RWPE1 (cell line): ENCODE measurements at regions not wholly inside any gene's neighbourhood (a gene's known extent, or its start where the extent isn't known, plus 50 kb on each side); places are given as distances from the start of the nearest gene placed in this dataset.
"Not testable (repeated sequence)": the region's sequence is repeated elsewhere in the genome, so short reads cannot be mapped to it uniquely, and the experiment has no call there.

Experiments
- CTCF ChIA-PET: fragments of 350-600 bp; sonication (Branson Sonifier 250); formaldehyde crosslinking; extraction: SDS; loops from one replicate; lab custom pipeline; 2021; lab: Yijun Ruan, JAX
- POLR2A ChIA-PET: fragments of 400-600 bp; formaldehyde crosslinking; extraction: SDS; loops from one replicate; lab custom pipeline; 2020; ENCODE audit warnings: antibody characterized with exemption; ENCODE audit not compliant: low non-redundant PET; lab: Yijun Ruan, JAX
- DNase-seq: peaks from one replicate; pipeline ENCODE4 v3.0.0; 2012; ENCODE audit warnings: low spot score
- H3K27ac ChIP-seq: fragments of 450-650 bp; 2 replicates; pipeline ENCODE4 v1.5.1; 2017
- CTCF ChIP-seq: fragments of 450-650 bp; conservative IDR thresholded peaks from 2 replicates; pipeline ENCODE4 v1.5.1; 2017; ENCODE audit warnings: low read depth, mild to moderate bottlenecking

DNA sequence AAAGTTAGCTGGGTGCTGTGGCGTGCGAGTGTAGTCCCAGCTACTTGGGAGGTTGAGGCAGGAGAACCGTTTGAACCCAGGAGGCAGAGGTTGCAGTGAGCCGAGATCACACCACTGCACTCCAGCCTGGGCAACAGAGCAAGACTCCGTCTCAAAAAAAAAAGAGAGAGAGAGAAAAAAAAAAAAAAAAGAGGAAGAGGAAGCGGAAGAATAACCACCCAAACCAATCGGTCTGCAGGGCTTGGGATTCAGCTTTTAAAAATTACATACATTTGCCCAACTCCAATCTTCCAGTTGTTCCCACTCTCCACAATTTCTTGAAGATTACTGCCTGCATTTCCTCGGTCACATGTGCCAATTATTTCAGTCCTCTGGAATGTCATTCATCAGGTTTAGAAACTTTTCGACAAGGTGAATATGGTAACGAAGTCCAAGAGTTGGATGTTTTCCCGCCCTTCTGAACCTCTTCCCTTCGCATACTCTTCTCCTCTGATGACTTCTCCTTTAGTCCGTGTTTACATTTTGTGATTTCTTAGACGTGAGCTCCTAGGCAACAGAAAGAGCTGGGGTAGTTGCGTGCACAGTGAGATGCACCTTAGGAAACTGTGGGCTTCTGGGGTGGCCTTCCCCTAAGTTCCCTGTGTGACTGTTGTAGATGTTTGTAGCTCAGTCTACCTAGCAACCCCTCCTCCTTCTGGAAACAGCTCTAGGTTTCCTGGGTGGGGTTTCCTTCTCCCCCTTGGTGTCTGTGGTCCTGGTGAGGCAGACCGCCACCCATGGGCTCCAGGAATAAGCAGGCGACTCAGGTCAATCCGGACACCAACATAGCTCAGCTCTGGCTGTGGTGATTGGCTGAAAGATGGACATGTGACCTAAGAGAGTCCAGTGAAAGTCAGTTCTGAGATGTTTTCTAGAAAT, 63.0 kb upstream of the NCOA3 start:
- POLR2A ChIA-PET: interaction anchor here (0.7 to 1.3 kb wide), 3 partner anchors 14 to 23 kb away, joined by 3 to 5 read pairs (median 4); no protein-coding TSS in a partner anchor
- no peak for TF ChIP-seq CTCF
- DNase-seq: peak; percentile 66
- CTCF ChIA-PET: interaction anchor here (0.5 to 2.2 kb wide), 5 partner anchors 55 to 338 kb away, joined by 4 to 8 read pairs (median 7); no protein-coding TSS in a partner anchor
- no peak overlapping the region for H3K27ac ChIP-seq

DNA sequence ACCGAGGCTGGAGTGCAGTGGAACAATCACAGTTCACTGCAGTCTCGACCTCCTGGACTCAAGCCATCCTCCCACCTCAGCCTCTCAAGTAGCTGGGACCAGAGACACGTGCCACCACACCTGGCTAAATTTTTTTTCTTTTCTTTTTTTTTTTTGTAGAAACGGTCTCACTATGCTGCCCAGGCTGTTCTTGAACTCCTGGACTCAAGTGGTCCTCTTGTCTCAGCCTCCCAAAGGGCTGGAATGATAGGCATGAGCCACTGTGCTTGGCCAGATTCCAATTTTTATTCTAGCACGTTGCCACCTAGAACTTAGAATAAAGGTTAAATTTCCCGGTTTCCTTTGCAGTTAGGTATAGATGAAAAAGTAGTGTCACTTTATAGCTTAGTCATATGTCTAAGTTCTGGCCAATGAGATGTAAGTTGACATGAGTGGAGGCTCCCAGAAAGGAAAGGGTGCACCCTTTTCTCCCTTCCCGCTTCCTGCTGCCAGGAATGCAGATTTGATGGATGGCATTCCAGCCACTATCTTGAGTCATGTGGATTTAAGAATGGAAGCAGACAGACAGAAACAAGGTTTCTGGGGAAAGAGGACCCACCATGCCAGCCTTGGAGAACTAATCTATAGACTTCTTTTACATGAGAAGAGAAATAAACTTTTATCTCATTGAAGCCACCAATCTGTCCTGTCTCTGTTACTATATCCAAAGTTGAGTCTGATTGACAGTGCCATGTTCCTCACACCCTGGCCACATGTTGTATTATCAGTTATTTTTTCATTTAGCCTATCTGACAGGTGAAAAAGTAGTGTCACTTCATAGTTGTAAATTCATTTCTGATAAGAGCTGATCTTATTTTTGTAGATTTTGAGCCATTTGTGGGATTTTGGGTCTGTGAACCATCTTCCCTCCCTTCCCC, 60.6 kb upstream of the NCOA3 start:
- DNase-seq: peak; percentile 84
- peak overlapping the region; percentile 10; the same call in 1 of the 2 replicates for H3K27ac ChIP-seq
- CTCF ChIA-PET: interaction anchor here (0.6 to 1.0 kb wide), 2 partner anchors 52 to 175 kb away, joined by 3 to 4 read pairs; no protein-coding TSS in a partner anchor
- TF ChIP-seq CTCF: no peak
- POLR2A ChIA-PET: no interaction called here

- no peak overlapping the region for H3K27ac ChIP-seq
- TF ChIP-seq CTCF: no peak
- ChIA-PET POLR2A (no interaction called here), CTCF (interaction anchor here (1.0 kb wide), 1 partner anchor 52 kb away, joined by 3 read pairs; no protein-coding TSS in a partner anchor)
- DNase-seq: no peak
Observed at GRCh38 chr20:47441774-47442150, 59.9 kb upstream of the NCOA3 start.

DNA sequence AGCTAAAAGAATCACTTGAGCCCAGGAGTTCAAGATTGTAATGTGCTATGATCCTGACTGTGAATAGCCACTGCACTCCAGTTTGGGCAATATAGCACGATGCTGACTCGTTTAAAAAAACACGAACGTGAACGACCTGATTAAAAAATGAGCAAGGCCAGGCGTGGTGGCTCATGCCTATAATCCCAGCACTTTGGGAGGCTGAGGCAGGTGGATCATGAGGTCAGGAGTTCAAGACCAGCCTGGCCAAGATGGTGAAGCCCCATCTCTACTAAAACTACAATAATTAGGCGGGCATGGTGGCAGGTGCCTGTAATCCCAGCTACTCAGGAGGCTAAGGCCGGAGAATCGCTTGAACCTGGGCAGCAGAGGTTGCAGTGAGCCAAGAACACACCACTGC, 58.6 kb upstream of the NCOA3 start:
- CTCF ChIA-PET: interaction anchor here (1.2 kb wide), 1 partner anchor 59 kb away, joined by 3 read pairs; no protein-coding TSS in a partner anchor
- H3K27ac ChIP-seq, DNase-seq: not testable (repeated sequence)
- POLR2A ChIA-PET: interaction anchor here (0.6 kb wide), 1 partner anchor 63 kb away, joined by 4 read pairs; no protein-coding TSS in a partner anchor

DNA sequence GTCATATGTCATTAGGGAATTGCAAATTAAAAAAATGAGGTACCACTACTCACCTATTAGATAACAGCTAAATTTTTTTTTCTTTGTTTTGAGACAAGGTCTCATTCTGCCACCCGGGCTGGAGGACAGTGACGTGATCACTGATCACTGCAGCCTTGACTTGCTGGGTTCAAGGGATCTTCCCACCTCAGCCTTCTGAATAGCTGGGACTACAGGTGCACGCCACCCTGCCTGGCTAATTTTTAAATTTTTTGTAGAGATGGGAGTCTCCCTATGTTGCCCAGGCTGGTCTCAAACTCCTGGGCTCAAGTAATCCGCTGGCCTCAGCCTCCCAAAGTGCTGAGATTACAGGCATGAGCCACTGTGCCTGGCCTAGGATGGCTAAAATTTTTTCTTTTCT, 57.1 kb upstream of the NCOA3 start:
- no peak for TF ChIP-seq CTCF
- POLR2A ChIA-PET: interaction anchor here (0.6 kb wide), 1 partner anchor 12 kb away, joined by 7 read pairs; no protein-coding TSS in a partner anchor
- H3K27ac ChIP-seq: no peak overlapping the region
- CTCF ChIA-PET: interaction anchor here (0.6 to 1.5 kb wide), 4 partner anchors 11 to 701 kb away, joined by 3 to 7 read pairs (median 4); no protein-coding TSS in a partner anchor
- DNase-seq: no peak

DNA sequence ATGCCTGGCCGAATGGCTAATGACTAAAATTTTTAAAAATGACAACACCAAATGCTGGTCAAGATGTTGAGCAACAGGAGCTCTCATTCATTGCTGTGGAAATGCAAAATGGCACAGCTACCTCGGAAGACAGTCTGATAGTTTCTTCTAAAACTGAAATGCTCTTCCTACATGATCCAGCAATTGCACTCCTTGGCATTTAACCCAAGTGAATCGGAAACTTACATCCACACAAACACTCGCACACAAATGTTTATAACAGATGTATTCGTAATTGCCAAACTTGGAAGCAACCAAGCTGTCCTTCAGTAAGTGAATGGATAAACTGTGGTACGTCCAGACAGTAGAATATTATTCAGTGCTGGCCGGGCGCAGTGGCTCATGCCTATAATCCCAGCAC, 56.4 kb upstream of the NCOA3 start:
- TF ChIP-seq CTCF: no peak
- POLR2A ChIA-PET: no interaction called here
- no peak for DNase-seq
- CTCF ChIA-PET: interaction anchor here (1.5 kb wide), 1 partner anchor 10 kb away, joined by 7 read pairs; no protein-coding TSS in a partner anchor
- H3K27ac ChIP-seq: no peak overlapping the region

DNA sequence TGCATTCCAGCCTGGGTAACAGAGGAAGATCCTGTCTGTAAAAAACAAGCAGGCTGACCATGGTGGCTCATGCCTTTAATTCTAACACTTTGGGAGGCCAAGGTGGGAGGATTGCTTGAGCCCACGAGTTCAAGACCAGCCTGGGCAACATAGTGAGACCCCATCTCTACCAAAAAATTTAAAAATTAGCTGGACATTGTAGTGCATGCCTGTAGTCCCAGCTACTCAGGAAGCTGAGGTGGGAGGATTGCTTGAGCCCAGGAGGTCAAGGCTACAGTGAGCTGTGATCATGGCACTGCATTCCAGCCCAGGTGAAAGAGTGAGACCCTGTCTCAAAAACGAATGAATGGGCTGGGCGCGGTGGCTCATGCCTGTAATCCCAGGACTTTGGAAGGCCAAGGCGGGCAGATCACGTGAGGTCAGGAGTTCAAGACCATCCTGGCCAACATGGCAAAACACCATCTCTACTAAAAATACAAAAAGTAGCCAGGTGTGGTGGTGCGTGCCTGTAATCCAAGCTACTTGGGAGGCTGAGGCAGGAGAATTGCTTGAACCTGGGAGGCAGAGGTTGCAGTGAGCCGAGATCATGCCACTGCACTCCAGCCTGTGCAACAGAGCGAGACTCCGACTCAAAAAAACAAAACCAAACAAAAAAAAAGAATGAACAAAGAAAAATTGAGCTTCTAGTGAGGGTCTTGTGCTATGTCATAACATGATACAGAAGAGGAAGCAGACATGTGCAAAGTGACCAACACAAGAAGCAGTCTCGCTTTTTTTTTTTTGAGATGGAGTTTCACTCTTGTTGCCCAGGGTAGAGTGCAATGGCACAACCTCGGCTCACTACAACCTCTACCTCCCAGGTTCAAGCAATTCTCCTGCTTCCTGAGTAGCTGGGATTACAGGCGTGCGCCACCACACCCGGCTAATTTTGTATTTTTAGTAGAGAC, 54.1 kb upstream of the NCOA3 start:
- ChIA-PET CTCF (interaction anchor here (0.6 to 0.9 kb wide), 3 partner anchors 39 to 483 kb away, joined by 3 to 4 read pairs (median 3); partner anchors contain the start of gene NCOA3), POLR2A (interaction anchor here (0.7 kb wide), 1 partner anchor 46 kb away, joined by 3 read pairs; no protein-coding TSS in a partner anchor)
- H3K27ac ChIP-seq, DNase-seq: not testable (repeated sequence)
